ENCODE measurements at regions not wholly inside any gene's neighbourhood (a gene's known extent, or its start where the extent isn't known, plus 50 kb on each side); places are given as distances from the start of the nearest gene placed in this dataset.

DNA sequence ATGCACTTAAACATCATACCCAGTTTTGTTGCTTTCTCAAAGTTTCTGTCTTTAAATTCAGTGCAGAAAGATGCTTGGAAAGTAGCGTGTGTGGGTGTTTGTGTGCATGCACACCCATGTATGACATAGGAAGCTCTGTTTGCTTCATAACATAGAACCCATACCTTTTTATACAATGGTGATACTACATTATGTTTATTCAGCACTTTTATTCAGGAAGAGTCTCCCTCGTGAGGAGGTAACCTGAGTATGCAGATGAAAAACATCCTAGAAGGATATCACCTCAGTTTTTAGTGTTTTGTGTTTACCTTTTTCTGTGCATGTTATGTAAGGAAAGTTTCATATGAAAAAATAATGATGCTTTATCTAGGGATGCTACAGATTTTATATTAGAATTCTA is 111.2 kb downstream of the SST start (continued):
- TF ChIP-seq MAFK (IDR thresholded peaks at IDR 0.05; ENCODE audit: low read length), result peak; percentile 46; the same call in 1 of the 2 replicates

DNA sequence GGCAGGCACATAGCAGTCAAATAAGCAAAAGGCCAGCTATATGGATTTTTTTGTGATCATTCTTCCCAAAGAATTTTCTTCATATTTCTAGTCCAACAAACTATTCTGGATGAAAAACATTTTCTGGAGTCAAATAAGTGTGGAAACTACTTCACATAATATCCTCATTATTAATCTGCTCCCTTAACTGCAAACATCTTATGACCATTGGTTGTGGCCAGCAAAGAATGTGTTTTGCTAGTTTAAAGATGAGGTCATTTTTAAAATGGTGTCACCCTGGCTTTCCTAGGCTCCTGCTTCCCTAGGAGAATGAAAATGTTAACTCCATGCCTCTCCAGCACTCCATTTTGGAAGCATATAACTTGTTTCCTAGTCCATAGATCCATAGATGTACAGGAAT is 118.8 kb downstream of the SST start:
- intact Hi-C loops (cut with micrococcal nuclease), result no loop called here
- ChIA-PET CTCF (ENCODE audit: low intra/inter-chr PET ratio) (no interaction called here), POLR2A (no interaction called here)
- ATAC-seq (no peak), FAIRE-seq (no peak), DNase-seq (ENCODE audit: extremely low read depth in 1 of 4, low spot score in 3 of 4) (no peak)
- Histone ChIP-seq H3K79me2 (ENCODE audit: control insufficient read depth, insufficient read depth, low read length) (no peaks in the 10 kb centered on the region), H3K9me3 (replicated peaks; ENCODE audit: control insufficient read depth, insufficient read depth, low read depth, low read length) (no peaks in the 10 kb centered on the region), H3K4me1 (replicated peaks in 1 of 2; ENCODE audit: control insufficient read depth in 2 of 2, insufficient read depth in 2 of 2, low read length in 2 of 2) (no peaks in the 10 kb centered on the region), H3K36me3 (ENCODE audit: control insufficient read depth, insufficient read depth, low read length) (no peaks in the 10 kb centered on the region), H3K9ac (ENCODE audit: insufficient read depth in 1 of 2, low read depth in 2 of 2, low read length in 2 of 2) (no peak overlapping the region), H3K9me1 (ENCODE audit: control insufficient read depth, insufficient read depth, low read length) (no peaks in the 10 kb centered on the region), H3K4me2 (ENCODE audit: insufficient read depth, low read length) (no peak overlapping the region), H3K27ac (ENCODE audit: extremely low read depth, low read depth, low read length) (no peak overlapping the region), H4K20me1 (replicated peaks; ENCODE audit: control insufficient read depth, insufficient read depth, low read length) (no peaks in the 10 kb centered on the region), H3K27me3 (ENCODE audit: control insufficient read depth in 2 of 2, insufficient read depth in 2 of 2, low read length in 2 of 2) (no peaks in the 10 kb centered on the region; a peak in 1 of 5 replicates), H3K4me3 (no peak overlapping the region), H2AFZ (ENCODE audit: low read depth, low read length) (no peak overlapping the region)
- in situ Hi-C loops (cut with MboI), result no loop called here
- TF ChIP-seq RBM34 (IDR thresholded peaks at IDR 0.05; ENCODE audit: borderline replicate concordance, insufficient read depth, low read length) (no peak), PTTG1 (tag; IDR thresholded peaks at IDR 0.05; ENCODE audit: low read depth) (no peak), PRDM10 (IDR thresholded peaks at IDR 0.05; ENCODE audit: partially characterized antibody) (no peak), HDAC3 (IDR thresholded peaks at IDR 0.05; ENCODE audit: borderline replicate concordance, partially characterized antibody) (no peak), ETV5 (CRISPR knock-in tag; IDR thresholded peaks at IDR 0.05; ENCODE audit: low read depth) (no peak)
- TF ChIP-seq, protein P1, sequence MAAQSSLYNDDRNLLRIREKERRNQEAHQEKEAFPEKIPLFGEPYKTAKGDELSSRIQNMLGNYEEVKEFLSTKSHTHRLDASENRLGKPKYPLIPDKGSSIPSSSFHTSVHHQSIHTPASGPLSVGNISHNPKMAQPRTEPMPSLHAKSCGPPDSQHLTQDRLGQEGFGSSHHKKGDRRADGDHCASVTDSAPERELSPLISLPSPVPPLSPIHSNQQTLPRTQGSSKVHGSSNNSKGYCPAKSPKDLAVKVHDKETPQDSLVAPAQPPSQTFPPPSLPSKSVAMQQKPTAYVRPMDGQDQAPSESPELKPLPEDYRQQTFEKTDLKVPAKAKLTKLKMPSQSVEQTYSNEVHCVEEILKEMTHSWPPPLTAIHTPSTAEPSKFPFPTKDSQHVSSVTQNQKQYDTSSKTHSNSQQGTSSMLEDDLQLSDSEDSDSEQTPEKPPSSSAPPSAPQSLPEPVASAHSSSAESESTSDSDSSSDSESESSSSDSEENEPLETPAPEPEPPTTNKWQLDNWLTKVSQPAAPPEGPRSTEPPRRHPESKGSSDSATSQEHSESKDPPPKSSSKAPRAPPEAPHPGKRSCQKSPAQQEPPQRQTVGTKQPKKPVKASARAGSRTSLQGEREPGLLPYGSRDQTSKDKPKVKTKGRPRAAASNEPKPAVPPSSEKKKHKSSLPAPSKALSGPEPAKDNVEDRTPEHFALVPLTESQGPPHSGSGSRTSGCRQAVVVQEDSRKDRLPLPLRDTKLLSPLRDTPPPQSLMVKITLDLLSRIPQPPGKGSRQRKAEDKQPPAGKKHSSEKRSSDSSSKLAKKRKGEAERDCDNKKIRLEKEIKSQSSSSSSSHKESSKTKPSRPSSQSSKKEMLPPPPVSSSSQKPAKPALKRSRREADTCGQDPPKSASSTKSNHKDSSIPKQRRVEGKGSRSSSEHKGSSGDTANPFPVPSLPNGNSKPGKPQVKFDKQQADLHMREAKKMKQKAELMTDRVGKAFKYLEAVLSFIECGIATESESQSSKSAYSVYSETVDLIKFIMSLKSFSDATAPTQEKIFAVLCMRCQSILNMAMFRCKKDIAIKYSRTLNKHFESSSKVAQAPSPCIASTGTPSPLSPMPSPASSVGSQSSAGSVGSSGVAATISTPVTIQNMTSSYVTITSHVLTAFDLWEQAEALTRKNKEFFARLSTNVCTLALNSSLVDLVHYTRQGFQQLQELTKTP (IDR thresholded peaks at IDR 0.05; ENCODE audit: low read depth in 1 of 2, partially characterized antibody in 2 of 2), result no peak
- TF ChIP-seq, protein P2, sequence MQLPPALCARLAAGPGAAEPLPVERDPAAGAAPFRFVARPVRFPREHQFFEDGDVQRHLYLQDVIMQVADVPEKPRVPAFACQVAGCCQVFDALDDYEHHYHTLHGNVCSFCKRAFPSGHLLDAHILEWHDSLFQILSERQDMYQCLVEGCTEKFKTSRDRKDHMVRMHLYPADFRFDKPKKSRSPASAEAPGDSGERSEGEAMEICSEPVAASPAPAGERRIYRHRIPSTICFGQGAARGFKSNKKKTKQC (CRISPR knock-in tag; IDR thresholded peaks at IDR 0.05), result no peak
- no TSS peak for BruUV-seq (replicated peaks)

All from K562 (cell line).